IMR-90 (cell line): ENCODE measurements at regions not wholly inside any gene's neighbourhood (a gene's known extent, or its start where the extent isn't known, plus 50 kb on each side); places are given as distances from the start of the nearest gene placed in this dataset.

Experiments used
- ATAC-seq: fragments of 200-7000 bp; cut with Tn5 transposase; 2 replicates; pipeline ENCODE4 v1.9.1; 2020; ENCODE audit warnings: low read depth, mild to moderate bottlenecking, moderate library complexity
- BruUV-seq: library from RNA; stranded (reverse); fragments of 400-500 nt; replicated peaks from 2 replicates; lab custom pipeline; 2021; lab: Mats Ljungman, UMichigan
- CTCF ChIA-PET: fragments of 300-600 bp; formaldehyde crosslinking; extraction: SDS; loops from one replicate; lab custom pipeline; 2021; ENCODE audit warnings: antibody characterized with exemption; lab: Yijun Ruan, JAX
- POLR2A ChIA-PET: fragments of 300-600 bp; sonication (Branson Sonifier 250); formaldehyde crosslinking; loops from one replicate; lab custom pipeline; 2022; ENCODE audit warnings: antibody characterized with exemption; ENCODE audit not compliant: unreplicated experiment; lab: Charles Lee
- DNase-seq: peaks from one replicate; pipeline ENCODE4 v3.0.0; 2013
- H2AFZ ChIP-seq: replicated peaks from 2 replicates; pipeline ENCODE3; 2013; ENCODE audit warnings: low read length, mild to moderate bottlenecking; ENCODE audit not compliant: poor library complexity
- H2AK5ac ChIP-seq: 2 replicates; pipeline ENCODE4 v1.6.1; 2013; ENCODE audit warnings: low read depth, low read length, inconsistent platforms
- H2AK9ac ChIP-seq: replicated peaks from 2 replicates; pipeline ENCODE3; 2013; ENCODE audit warnings: mild to moderate bottlenecking, low read depth, low read length, moderate library complexity; ENCODE audit not compliant: poor library complexity
- H2BK120ac ChIP-seq: 2 replicates; pipeline ENCODE4 v1.6.1; 2013; ENCODE audit warnings: low read depth, low read length, inconsistent platforms
- H2BK15ac ChIP-seq: 3 replicates; pipeline ENCODE4 v1.6.1; 2013; ENCODE audit warnings: low read depth, low read length, inconsistent platforms
- H2BK20ac ChIP-seq: 2 replicates; pipeline ENCODE4 v1.6.1; 2013; ENCODE audit warnings: low read depth, mild to moderate bottlenecking, inconsistent platforms, low read length, moderate library complexity
- H2BK5ac ChIP-seq: 2 replicates; pipeline ENCODE4 v1.6.1; 2013; ENCODE audit warnings: mild to moderate bottlenecking, low read depth, low read length, inconsistent platforms; ENCODE audit not compliant: poor library complexity, severe bottlenecking
- H3K14ac ChIP-seq: replicated peaks from 2 replicates; pipeline ENCODE4 v1.6.1; 2013; ENCODE audit warnings: low read depth, low read length, inconsistent platforms
- H3K18ac ChIP-seq: 2 replicates; pipeline ENCODE4 v1.6.1; 2013; ENCODE audit warnings: low read depth, low read length, control low read depth
- H3K23ac ChIP-seq: 2 replicates; pipeline ENCODE4 v1.6.1; 2013; ENCODE audit warnings: low read depth, low read length, inconsistent platforms
- H3K27ac ChIP-seq: 2 replicates; pipeline ENCODE4 v1.5.1; 2013; ENCODE audit warnings: mild to moderate bottlenecking, control low read depth, low read length; ENCODE audit not compliant: insufficient read depth
- H3K27me3 ChIP-seq: 2 replicates; pipeline ENCODE4 v1.6.1; 2013; ENCODE audit warnings: low read length; ENCODE audit not compliant: control insufficient read depth, insufficient read depth
- H3K36me3 ChIP-seq: 2 replicates; pipeline ENCODE4 v1.6.1; 2013; ENCODE audit warnings: low read length, mixed read lengths; ENCODE audit not compliant: control insufficient read depth, insufficient read depth
- H3K4ac ChIP-seq: 2 replicates; pipeline ENCODE4 v1.6.1; 2013; ENCODE audit warnings: low read depth, low read length, inconsistent platforms
- H3K4me1 ChIP-seq: 2 replicates; pipeline ENCODE4 v1.6.1; 2013; ENCODE audit warnings: low read length, mixed read lengths; ENCODE audit not compliant: control insufficient read depth, insufficient read depth
- H3K4me2 ChIP-seq: 2 replicates; pipeline ENCODE4 v1.6.1; 2013; ENCODE audit warnings: low read depth, mild to moderate bottlenecking, control low read depth, low read length, moderate library complexity
- H3K4me3 ChIP-seq: 2 replicates; pipeline ENCODE4 v1.5.1; 2013; ENCODE audit warnings: low read depth, mild to moderate bottlenecking, control low read depth, low read length, moderate library complexity; ENCODE audit not compliant: insufficient read depth
- H3K56ac ChIP-seq: 2 replicates; pipeline ENCODE4 v1.6.1; 2013; ENCODE audit warnings: low read length, inconsistent platforms; ENCODE audit not compliant: insufficient read depth; ENCODE audit errors: extremely low read depth
- H3K79me1 ChIP-seq, 2 experiments: 2 replicates each; pipeline ENCODE4 v1.6.1; 2013; ENCODE audit warnings: low read length in 2 of 2, inconsistent platforms in 1 of 2, low read depth in 1 of 2
- H3K9ac ChIP-seq: 2 replicates; pipeline ENCODE4 v1.6.1; 2013; ENCODE audit warnings: low read depth, low read length, control low read depth
- H3K9me1 ChIP-seq: 2 replicates; pipeline ENCODE4 v1.6.1; 2013; ENCODE audit warnings: low read length, inconsistent platforms; ENCODE audit not compliant: insufficient read depth
- H3K9me3 ChIP-seq: 2 replicates; pipeline ENCODE4 v1.6.1; 2013; ENCODE audit warnings: low read length; ENCODE audit not compliant: control insufficient read depth, insufficient read depth
- H4K20me1 ChIP-seq: 2 replicates; pipeline ENCODE4 v1.6.1; 2013; ENCODE audit warnings: low read length, inconsistent platforms; ENCODE audit not compliant: insufficient read depth
- H4K5ac ChIP-seq: 2 replicates; pipeline ENCODE4 v1.6.1; 2013; ENCODE audit warnings: mild to moderate bottlenecking, low read depth, low read length, control low read depth
- H4K8ac ChIP-seq, 2 experiments: 2 replicates each; pipeline ENCODE4 v1.6.1; 2013; ENCODE audit warnings: low read depth in 2 of 2, low read length in 2 of 2, control low read depth in 1 of 2, inconsistent platforms in 1 of 2
- H4K91ac ChIP-seq: 2 replicates; pipeline ENCODE4 v1.6.1; 2013; ENCODE audit warnings: low read depth, low read length, inconsistent platforms; ENCODE audit not compliant: insufficient read depth
- FOS ChIP-seq: fragments of 150-350 bp; IDR thresholded peaks from 2 replicates; pipeline ENCODE4 v1.6.1; 2016; ENCODE audit warnings: low read depth, low read length
- WGBS, 2 experiments: methylation state at CpG; one replicate each; pipeline versions ENCODE4 v1.1.5 to v1.1.7; 2013; ENCODE audit warnings: missing lambda C conversion rate in 2 of 2; ENCODE audit not compliant: insufficient read length in 1 of 2; ENCODE audit errors: extremely low coverage in 2 of 2; 5-methylcytosine and 5-hydroxymethylcytosine counted together
- dilution Hi-C: fragments of 300-500 bp; cut with HindIII; formaldehyde crosslinking; loops from one replicate; pipeline ENCODE4 v1.14.3; 2018; ENCODE audit warnings: low sequenced_read_pairs; ENCODE audit not compliant: unreplicated experiment
- in situ Hi-C: fragments of 300-500 bp; cut with MboI; formaldehyde crosslinking; loops from 3 replicates; pipeline ENCODE4 v1.14.3; 2019; ENCODE audit warnings: low sequenced_read_pairs, inconsistent platforms, mixed read lengths
- intact Hi-C: fragments of 100-400 bp; cut with micrococcal nuclease; formaldehyde crosslinking; loops from 2 replicates; pipeline ENCODE4 v1.10.0; 2022
- TF ChIP-seq, protein P1 (sequence below): fragments of 150-350 bp; IDR thresholded peaks from 2 replicates; pipeline ENCODE4 v1.6.1; 2016; ENCODE audit warnings: low read depth, mild to moderate bottlenecking, low read length, moderate library complexity, borderline replicate concordance

DNA sequence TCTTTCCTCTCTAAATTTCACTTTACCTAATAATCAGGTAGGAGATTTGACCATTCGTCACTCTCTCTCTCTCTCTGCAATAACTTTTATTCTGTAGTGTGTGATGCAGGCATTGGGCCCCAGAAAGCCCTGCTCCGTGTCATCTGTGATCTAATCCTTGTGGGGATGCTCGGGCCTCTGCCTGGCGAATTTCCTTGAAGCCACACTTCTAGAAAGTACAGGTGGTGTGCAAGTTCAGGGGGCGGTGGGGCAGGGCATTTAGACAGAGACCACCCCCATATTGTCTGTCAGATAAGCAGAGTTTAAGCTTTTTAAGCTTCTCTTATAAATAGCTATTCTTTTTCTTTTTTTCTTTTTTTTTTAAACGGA lies 53.4 kb upstream of the GPR12 start:
- no peak overlapping the region for H2BK15ac ChIP-seq
- DNase-seq (no peak), ATAC-seq (no peak)
- no peaks in the 10 kb centered on the region for H3K36me3 ChIP-seq
- H3K9ac ChIP-seq, result no peak overlapping the region
- H4K20me1 ChIP-seq, result no peaks in the 10 kb centered on the region
- H2AFZ ChIP-seq, result no peak overlapping the region
- POLR2A ChIA-PET, result no interaction called here
- H2BK120ac ChIP-seq, result no peak overlapping the region
- H2AK9ac ChIP-seq, result no peak overlapping the region
- H2AK5ac ChIP-seq, result no peak overlapping the region
- dilution Hi-C loops, result no loop called here
- no peak overlapping the region for H4K5ac ChIP-seq
- intact Hi-C loops, result no loop called here
- 40% methylated on average over 1 of the region's 6 CpGs; no CpG with 5 or more reads in 1 of the 2 experiments for WGBS, 2 experiments
- CTCF ChIA-PET, result no interaction called here
- H3K27ac ChIP-seq, result no peak overlapping the region
- no peak overlapping the region for H3K18ac ChIP-seq
- no peak for TF ChIP-seq FOS
- TF ChIP-seq, protein P1, sequence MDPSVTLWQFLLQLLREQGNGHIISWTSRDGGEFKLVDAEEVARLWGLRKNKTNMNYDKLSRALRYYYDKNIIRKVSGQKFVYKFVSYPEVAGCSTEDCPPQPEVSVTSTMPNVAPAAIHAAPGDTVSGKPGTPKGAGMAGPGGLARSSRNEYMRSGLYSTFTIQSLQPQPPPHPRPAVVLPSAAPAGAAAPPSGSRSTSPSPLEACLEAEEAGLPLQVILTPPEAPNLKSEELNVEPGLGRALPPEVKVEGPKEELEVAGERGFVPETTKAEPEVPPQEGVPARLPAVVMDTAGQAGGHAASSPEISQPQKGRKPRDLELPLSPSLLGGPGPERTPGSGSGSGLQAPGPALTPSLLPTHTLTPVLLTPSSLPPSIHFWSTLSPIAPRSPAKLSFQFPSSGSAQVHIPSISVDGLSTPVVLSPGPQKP, result no peak
- H3K56ac ChIP-seq, result no peak overlapping the region
- H3K14ac ChIP-seq, result no peak overlapping the region
- no peak overlapping the region for H3K23ac ChIP-seq
- peaks cover 7% of the 10 kb centered on the region for H3K27me3 ChIP-seq
- H3K9me3 ChIP-seq, result no peaks in the 10 kb centered on the region
- H3K4me1 ChIP-seq, result no peaks in the 10 kb centered on the region
- H3K9me1 ChIP-seq, result no peaks in the 10 kb centered on the region
- H3K4me2 ChIP-seq, result no peak overlapping the region
- H3K4ac ChIP-seq, result no peak overlapping the region
- H3K4me3 ChIP-seq, result no peak overlapping the region
- in situ Hi-C loops, result no loop called here
- H4K91ac ChIP-seq, result no peak overlapping the region
- no TSS peak for BruUV-seq
- no peak overlapping the region for H2BK5ac ChIP-seq
- no peak overlapping the region for H2BK20ac ChIP-seq
- H4K8ac ChIP-seq, result no peak overlapping the region
- no peaks in the 10 kb centered on the region for H3K79me1 ChIP-seq
